GM23248 (cell line): ENCODE measurements at regions not wholly inside any gene's neighbourhood (a gene's known extent, or its start where the extent isn't known, plus 50 kb on each side); places are given as distances from the start of the nearest gene placed in this dataset.

Experiments
- DNase-seq: peaks from one replicate; pipeline ENCODE4 v3.0.0-alpha.2; 2015
- H2AFZ ChIP-seq: fragments of 200-600 bp; sonication (generic); 2 replicates; pipeline ENCODE4 v1.6.1; 2016; ENCODE audit warnings: antibody characterized with exemption
- H3F3A ChIP-seq: fragments of 200-600 bp; sonication (generic); 2 replicates; pipeline ENCODE4 v1.6.1; 2016; ENCODE audit warnings: mild to moderate bottlenecking, antibody characterized with exemption, mixed run types; ENCODE audit not compliant: insufficient read depth
- H3K27ac ChIP-seq: fragments of 200-600 bp; sonication (generic); 2 replicates; pipeline ENCODE4 v1.5.1; 2016; ENCODE audit warnings: mild to moderate bottlenecking
- H3K27me3 ChIP-seq: fragments of 200-600 bp; sonication (generic); replicated peaks from 2 replicates; pipeline ENCODE4 v1.6.1; 2016; ENCODE audit warnings: mild to moderate bottlenecking; ENCODE audit not compliant: insufficient read depth
- H3K36me3 ChIP-seq: fragments of 200-600 bp; sonication (generic); 2 replicates; pipeline ENCODE4 v1.6.1; 2016; ENCODE audit warnings: low read depth, mild to moderate bottlenecking
- H3K4me1 ChIP-seq: fragments of 200-600 bp; sonication (generic); 2 replicates; pipeline ENCODE4 v1.6.1; 2016; ENCODE audit warnings: mild to moderate bottlenecking; ENCODE audit not compliant: insufficient read depth
- H3K4me2 ChIP-seq: fragments of 200-600 bp; sonication (generic); one replicate; pipeline ENCODE4 v1.6.1; 2016; ENCODE audit warnings: mild to moderate bottlenecking; ENCODE audit not compliant: unreplicated experiment
- H3K4me3 ChIP-seq: fragments of 200-600 bp; sonication (generic); 2 replicates; pipeline ENCODE4 v1.5.1; 2016; ENCODE audit warnings: mild to moderate bottlenecking
- H3K79me2 ChIP-seq: fragments of 200-600 bp; sonication (generic); 2 replicates; pipeline ENCODE4 v1.6.1; 2016; ENCODE audit warnings: mild to moderate bottlenecking; ENCODE audit not compliant: insufficient read depth
- H3K9ac ChIP-seq: fragments of 200-600 bp; sonication (generic); 2 replicates; pipeline ENCODE4 v1.6.1; 2016; ENCODE audit warnings: mild to moderate bottlenecking
- H3K9me2 ChIP-seq: fragments of 200-600 bp; sonication (generic); 2 replicates; pipeline ENCODE4 v1.6.1; 2016; ENCODE audit warnings: mixed run types, mild to moderate bottlenecking, moderate library complexity; ENCODE audit not compliant: insufficient read depth
- H3K9me3 ChIP-seq: fragments of 200-600 bp; sonication (generic); one replicate; pipeline ENCODE4 v1.6.1; 2017; ENCODE audit warnings: low read depth
- H4K20me1 ChIP-seq: fragments of 200-600 bp; sonication (generic); 2 replicates; pipeline ENCODE4 v1.6.0; 2016; ENCODE audit not compliant: insufficient read depth
- EZH2 ChIP-seq: fragments of 200-600 bp; sonication (generic); IDR thresholded peaks from 2 replicates; pipeline ENCODE4 v1.6.1; 2018; ENCODE audit warnings: antibody characterized with exemption, mild to moderate bottlenecking; ENCODE audit not compliant: insufficient read depth, poor library complexity, severe bottlenecking
- EZH2phosphoT487 ChIP-seq: fragments of 200-600 bp; sonication (generic); IDR thresholded peaks from 2 replicates; pipeline ENCODE4 v1.6.1; 2018; ENCODE audit warnings: antibody characterized with exemption, moderate library complexity, mild to moderate bottlenecking, low read depth; ENCODE audit not compliant: insufficient read depth
- WGBS, 2 experiments: methylation state at CpG; one replicate each; pipeline ENCODE4 v1.1.6; 2015 to 2017; ENCODE audit warnings: low lambda C conversion rate in 2 of 2, low coverage in 1 of 2; ENCODE audit errors: missing lambda C conversion rate in 2 of 2; 5-methylcytosine and 5-hydroxymethylcytosine counted together
- in situ Hi-C: fragments of 300-500 bp; cut with MboI; formaldehyde crosslinking; loops from 2 replicates; pipeline ENCODE4 v1.15.0; 2020

DNA sequence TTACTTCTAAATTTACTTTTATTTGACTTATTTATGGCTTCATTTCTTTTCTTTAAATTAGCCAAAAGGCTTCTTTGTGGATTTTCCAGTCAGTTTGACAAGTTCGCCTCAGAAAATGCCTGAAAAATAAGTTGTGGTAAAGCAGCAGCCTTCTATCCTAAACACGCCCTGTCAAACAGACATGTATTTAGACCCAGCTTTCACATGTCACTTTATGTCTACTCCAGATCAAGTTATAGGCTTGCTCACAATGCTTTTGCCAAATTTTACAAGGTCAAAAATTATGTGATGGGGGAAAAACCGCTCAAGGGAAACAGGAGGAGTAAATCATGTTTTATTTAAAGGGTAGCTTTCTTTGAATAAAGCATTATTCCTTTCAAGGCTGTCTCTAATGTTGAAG, 615.0 kb downstream of the HDGFL1 start:
- Histone ChIP-seq H3K27ac (no peak overlapping the region), H3K4me2 (no peak overlapping the region)

GRCh38 chr6:23195487-23195886, 626.1 kb downstream of the HDGFL1 start:
- Histone ChIP-seq H3K79me2 (no peaks in the 10 kb centered on the region), H3K27ac (no peak overlapping the region), H4K20me1 (no peaks in the 10 kb centered on the region), H3K9ac (no peak overlapping the region), H3F3A (no peaks in the 10 kb centered on the region), H3K9me3 (no peaks in the 10 kb centered on the region), H2AFZ (no peak overlapping the region), H3K4me3 (no peak overlapping the region), H3K27me3 (no peaks in the 10 kb centered on the region), H3K9me2 (no peaks in the 10 kb centered on the region), H3K4me2 (no peak overlapping the region), H3K4me1 (no peaks in the 10 kb centered on the region), H3K36me3 (no peaks in the 10 kb centered on the region)
- 35 to 41% methylated on average over 3 of the region's 3 CpGs for WGBS, 2 experiments
- in situ Hi-C loops = no loop called here
- TF ChIP-seq EZH2phosphoT487 (no peak), EZH2 (no peak)
- DNase-seq = no peak

More for the DNA sequence above, 615.0 kb downstream of the HDGFL1 start:
- no peak overlapping the region for H3K4me3 ChIP-seq
- no peaks in the 10 kb centered on the region for H3K36me3 ChIP-seq
- no peak overlapping the region for H3K9ac ChIP-seq
- in situ Hi-C loops = no loop called here
- no peak for DNase-seq
- H3F3A ChIP-seq = no peaks in the 10 kb centered on the region
- TF ChIP-seq EZH2 = no peak
- no peak for TF ChIP-seq EZH2phosphoT487
- no peaks in the 10 kb centered on the region for H3K79me2 ChIP-seq
- H3K4me1 ChIP-seq = no peaks in the 10 kb centered on the region
- H3K9me3 ChIP-seq = no peaks in the 10 kb centered on the region
- no peaks in the 10 kb centered on the region for H3K9me2 ChIP-seq
- H2AFZ ChIP-seq = no peak overlapping the region
- no peaks in the 10 kb centered on the region for H3K27me3 ChIP-seq
- 65 to 71% methylated on average over 3 of the region's 3 CpGs for WGBS, 2 experiments
- H4K20me1 ChIP-seq = no peaks in the 10 kb centered on the region

DNA sequence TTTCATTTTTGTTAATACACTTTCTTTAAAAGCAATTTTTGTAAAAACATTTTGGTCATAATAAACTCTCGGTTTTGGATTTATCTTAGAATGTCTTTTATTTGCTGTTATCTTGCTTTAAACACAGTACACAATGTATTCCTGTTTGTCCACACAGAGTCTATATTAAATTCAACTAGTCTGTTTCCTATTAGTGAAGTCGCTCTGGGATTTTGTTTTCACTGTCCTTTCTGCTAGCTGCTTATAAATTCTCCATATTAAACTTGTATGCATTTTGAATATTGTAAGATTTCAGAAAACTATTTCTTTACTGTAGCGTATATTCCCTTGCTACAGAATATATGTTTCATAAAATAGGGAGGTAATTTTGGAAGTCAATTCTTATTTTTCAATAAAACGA, 630.2 kb downstream of the HDGFL1 start:
- Histone ChIP-seq H3K4me3 (no peak overlapping the region), H3K4me1 (no peaks in the 10 kb centered on the region), H3K9me3 (no peaks in the 10 kb centered on the region), H4K20me1 (no peaks in the 10 kb centered on the region), H3K9ac (no peak overlapping the region), H3K27me3 (no peaks in the 10 kb centered on the region), H3F3A (no peaks in the 10 kb centered on the region), H3K79me2 (no peaks in the 10 kb centered on the region), H3K36me3 (no peaks in the 10 kb centered on the region), H2AFZ (no peak overlapping the region), H3K9me2 (no peaks in the 10 kb centered on the region), H3K4me2 (no peak overlapping the region), H3K27ac (no peak overlapping the region)
- TF ChIP-seq EZH2phosphoT487 (no peak), EZH2 (no peak)
- in situ Hi-C loops = no loop called here
- WGBS, 2 experiments = 41 to 44% methylated on average over 4 of the region's 4 CpGs
- DNase-seq = no peak

- H3K4me2 ChIP-seq = no peak overlapping the region
- 15 to 18% methylated on average over 3 of the region's 3 CpGs for WGBS, 2 experiments
- in situ Hi-C loops = no loop called here
- H3K9me2 ChIP-seq = no peaks in the 10 kb centered on the region
- no peaks in the 10 kb centered on the region for H3K4me1 ChIP-seq
- H3K9me3 ChIP-seq = no peaks in the 10 kb centered on the region
- no peaks in the 10 kb centered on the region for H3F3A ChIP-seq
- no peak overlapping the region for H3K9ac ChIP-seq
- H3K36me3 ChIP-seq = no peaks in the 10 kb centered on the region
- no peak overlapping the region for H3K4me3 ChIP-seq
- TF ChIP-seq EZH2phosphoT487 (no peak), EZH2 (no peak)
- H4K20me1 ChIP-seq = no peaks in the 10 kb centered on the region
- H3K27me3 ChIP-seq = no peaks in the 10 kb centered on the region
- H2AFZ ChIP-seq = no peak overlapping the region
- no peak for DNase-seq
- no peaks in the 10 kb centered on the region for H3K79me2 ChIP-seq
- no peak overlapping the region for H3K27ac ChIP-seq
Observed at GRCh38 chr6:23200946-23201345, 631.6 kb downstream of the HDGFL1 start.

GRCh38 chr6:23202207-23202606, 632.8 kb downstream of the HDGFL1 start:
- Histone ChIP-seq H3K36me3 (no peaks in the 10 kb centered on the region), H3K27me3 (no peaks in the 10 kb centered on the region), H3K4me3 (no peak overlapping the region), H2AFZ (no peak overlapping the region), H3K79me2 (no peaks in the 10 kb centered on the region), H4K20me1 (no peaks in the 10 kb centered on the region), H3K4me1 (no peaks in the 10 kb centered on the region), H3K27ac (no peak overlapping the region), H3K9me3 (no peaks in the 10 kb centered on the region), H3K4me2 (no peak overlapping the region), H3K9me2 (no peaks in the 10 kb centered on the region), H3F3A (no peaks in the 10 kb centered on the region), H3K9ac (no peak overlapping the region)
- in situ Hi-C loops = no loop called here
- 34 to 39% methylated on average over 5 of the region's 5 CpGs for WGBS, 2 experiments
- TF ChIP-seq EZH2phosphoT487 (no peak), EZH2 (no peak)
- no peak for DNase-seq
